Activated CD8-positive, alpha-beta memory T cell treated with anti-CD3 and anti-CD28 coated beads for 48 hours (primary cell): ENCODE measurements at regions not wholly inside any gene's neighbourhood (a gene's known extent, or its start where the extent isn't known, plus 50 kb on each side); places are given as distances from the start of the nearest gene placed in this dataset.
"Not testable (repeated sequence)": the region's sequence is repeated elsewhere in the genome, so short reads cannot be mapped to it uniquely, and the experiment has no call there.

ENCODE experiments used
- DNase-seq, 3 experiments: peaks; one replicate each; pipeline ENCODE4 v3.0.0-alpha.2; 2020; ENCODE audit warnings: low read depth in 2 of 3, low spot score in 2 of 3

GRCh38 chr2:60357996-60358395 lies 195.5 kb downstream of the BCL11A start:
- no peak for DNase-seq

GRCh38 chr2:60356346-60356745 lies 197.1 kb downstream of the BCL11A start:
- no peak for DNase-seq

GRCh38 chr2:60355849-60356261 lies 197.6 kb downstream of the BCL11A start:
- DNase-seq, result no peak

- DNase-seq, result no peak
Measured at GRCh38 chr2:60354713-60355112, 198.7 kb downstream of the BCL11A start.

- no peak for DNase-seq
Measured at GRCh38 chr2:60353863-60354262, 199.6 kb downstream of the BCL11A start.

GRCh38 chr2:60353406-60353800 lies 200.1 kb downstream of the BCL11A start:
- DNase-seq, result no peak

- no peak for DNase-seq
Measured at GRCh38 chr2:60352491-60353405, 200.7 kb downstream of the BCL11A start.

GRCh38 chr2:60351802-60352201 lies 201.7 kb downstream of the BCL11A start:
- DNase-seq, result no peak

- no peak for DNase-seq
Measured at GRCh38 chr2:60351321-60351720, 202.1 kb downstream of the BCL11A start.

GRCh38 chr2:60350791-60351190 lies 202.7 kb downstream of the BCL11A start:
- DNase-seq, result no peak

- DNase-seq, result no peak
Measured at GRCh38 chr2:60347781-60348180, 205.7 kb downstream of the BCL11A start.

- not testable (repeated sequence) for DNase-seq
Measured at GRCh38 chr2:60342491-60342890, 211.0 kb downstream of the BCL11A start.

GRCh38 chr2:60341151-60341550 lies 212.3 kb downstream of the BCL11A start:
- DNase-seq, result no peak

GRCh38 chr2:60339286-60339685 lies 214.2 kb downstream of the BCL11A start:
- no peak for DNase-seq

- DNase-seq, result no peak
Measured at GRCh38 chr2:60337142-60337497, 216.3 kb downstream of the BCL11A start.

- DNase-seq, result no peak
Measured at GRCh38 chr2:60336442-60337141, 216.9 kb downstream of the BCL11A start.

GRCh38 chr2:60335533-60336237 lies 217.8 kb downstream of the BCL11A start:
- DNase-seq, result no peak

GRCh38 chr2:60334610-60335009 lies 218.8 kb downstream of the BCL11A start:
- DNase-seq, result no peak

GRCh38 chr2:60333264-60333663 lies 220.2 kb downstream of the BCL11A start:
- no peak for DNase-seq

GRCh38 chr2:60331115-60331809 lies 222.2 kb downstream of the BCL11A start:
- no peak for DNase-seq

GRCh38 chr2:60329225-60329624 lies 224.2 kb downstream of the BCL11A start:
- DNase-seq, result no peak
